ENCODE measurements at regions not wholly inside any gene's neighbourhood (a gene's known extent, or its start where the extent isn't known, plus 50 kb on each side); places are given as distances from the start of the nearest gene placed in this dataset.
"Not testable (repeated sequence)": the region's sequence is repeated elsewhere in the genome, so short reads cannot be mapped to it uniquely, and the experiment has no call there.

DNA sequence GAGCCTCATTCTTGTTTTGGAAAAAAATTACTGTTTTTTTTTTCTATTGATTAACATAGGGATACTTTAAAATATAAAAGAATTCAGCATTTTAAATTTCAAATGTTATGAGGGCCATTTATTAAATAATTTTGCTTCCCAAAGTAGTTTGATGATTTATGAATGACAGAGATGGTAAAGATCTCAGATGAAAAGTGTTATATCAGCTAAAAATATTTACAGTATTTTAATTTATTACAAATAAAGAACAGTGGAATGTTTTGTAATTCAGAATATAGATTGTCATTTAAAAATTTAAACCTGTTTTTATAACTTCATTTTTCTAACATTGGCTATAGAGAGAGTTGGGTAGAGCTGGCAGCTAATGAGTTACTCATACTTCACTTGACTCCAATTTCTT lies 256.0 kb downstream of the TPBG start:
- no peak overlapping the region for H3K27ac ChIP-seq
- H3K4me3 ChIP-seq = no peak overlapping the region

DNA sequence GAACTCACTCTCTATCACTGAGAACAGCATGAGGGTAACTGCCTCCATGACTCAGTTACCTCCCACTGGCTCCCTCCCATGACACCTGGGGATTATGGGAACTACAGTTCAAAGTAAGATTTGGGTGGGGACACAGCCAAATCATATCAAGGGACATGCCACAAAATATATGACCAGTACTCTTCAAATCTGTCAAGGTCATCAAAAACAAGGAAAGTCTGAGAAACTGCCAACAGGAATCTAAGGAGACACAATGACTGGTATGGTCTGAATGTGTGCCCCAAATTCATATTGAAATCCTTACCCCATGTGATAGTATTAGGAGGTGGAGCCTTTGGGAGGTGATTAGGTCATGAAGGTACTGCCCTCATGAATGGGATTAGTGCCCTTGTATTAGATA lies 258.8 kb downstream of the TPBG start:
- Histone ChIP-seq H3K4me3 (no peak overlapping the region), H3K27ac (no peak overlapping the region)

DNA sequence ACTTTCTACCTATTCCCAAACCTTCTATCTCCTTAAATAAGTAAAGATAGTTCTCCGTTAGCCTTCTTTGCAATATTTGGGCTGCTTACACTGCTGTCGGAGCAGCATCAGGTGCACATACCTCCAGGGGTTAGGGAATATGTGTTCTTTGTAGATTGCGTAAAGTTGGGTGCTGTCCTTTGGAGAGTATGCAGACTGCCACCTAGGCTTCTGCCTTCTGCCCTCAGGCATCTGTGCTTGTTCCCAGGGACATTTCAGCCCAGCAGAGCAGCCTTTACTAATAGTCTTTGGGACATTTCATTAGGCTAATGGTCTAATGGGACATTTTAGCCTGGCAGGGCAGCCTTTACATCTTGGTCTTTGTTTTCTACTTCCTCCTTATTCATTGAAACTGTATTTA lies 260.6 kb downstream of the TPBG start:
- no peak overlapping the region for H3K4me3 ChIP-seq
- H3K27ac ChIP-seq = no peak overlapping the region

DNA sequence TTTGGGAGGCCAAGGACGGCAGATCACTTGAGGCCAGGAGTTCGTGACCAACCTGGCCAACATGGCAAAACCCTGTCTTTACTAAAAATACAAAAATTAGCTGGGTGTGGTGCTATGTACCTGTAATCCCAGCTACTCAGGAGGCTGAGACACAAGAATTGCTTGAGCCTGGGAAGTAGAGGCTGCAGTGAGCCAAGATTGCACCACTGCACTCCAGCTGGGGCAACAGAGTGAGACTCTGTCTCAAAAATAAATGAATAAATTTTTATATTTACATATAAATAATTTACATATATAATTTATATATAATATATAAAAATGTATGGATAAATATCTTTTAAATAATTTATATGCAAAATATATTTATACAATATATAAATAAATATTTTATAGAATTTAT lies 263.3 kb downstream of the TPBG start:
- not testable (repeated sequence) for H3K27ac ChIP-seq, H3K4me3 ChIP-seq

DNA sequence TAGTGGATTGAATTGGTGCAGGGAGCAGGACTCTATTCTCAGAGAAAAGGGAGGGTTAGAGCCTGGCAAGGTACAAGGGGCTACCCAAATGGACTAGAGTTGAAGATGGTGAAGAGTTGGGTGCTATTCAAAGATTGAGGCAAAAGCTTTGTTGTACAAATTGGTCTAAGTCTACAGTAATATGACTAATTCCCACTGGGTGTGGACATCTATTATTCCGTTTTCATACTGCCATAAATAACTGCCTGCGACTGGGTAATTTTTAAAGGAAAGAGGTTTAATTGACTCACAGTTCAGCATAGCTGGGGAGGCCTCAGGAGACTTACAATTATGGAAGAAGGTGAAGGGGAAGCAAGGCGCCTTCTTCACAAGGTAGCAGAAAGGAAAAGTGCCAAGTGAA lies 266.3 kb downstream of the TPBG start:
- no peak overlapping the region for H3K4me3 ChIP-seq

DNA sequence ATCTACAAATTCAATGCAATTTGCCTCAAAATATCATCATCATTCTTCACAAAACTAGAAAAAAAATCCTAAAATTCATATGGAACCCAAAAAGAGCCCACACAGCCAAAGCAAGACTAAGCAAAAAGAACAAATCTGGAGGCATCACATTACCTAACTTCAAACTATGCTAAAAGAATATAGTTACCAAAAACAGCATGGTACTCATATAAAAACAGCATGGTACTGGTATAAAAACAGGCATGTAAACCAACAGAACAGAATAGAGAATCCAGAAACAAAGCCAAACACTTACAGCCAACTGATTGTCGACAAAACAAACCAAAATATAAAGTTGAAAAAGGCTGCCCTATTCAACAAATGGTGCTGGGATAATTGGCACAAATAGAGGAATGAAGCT lies 278.1 kb downstream of the TPBG start:
- Histone ChIP-seq H3K4me3 (no peak overlapping the region), H3K27ac (no peak overlapping the region)

More for the DNA sequence above, 266.3 kb downstream of the TPBG start:
- no peak overlapping the region for H3K27ac ChIP-seq

DNA sequence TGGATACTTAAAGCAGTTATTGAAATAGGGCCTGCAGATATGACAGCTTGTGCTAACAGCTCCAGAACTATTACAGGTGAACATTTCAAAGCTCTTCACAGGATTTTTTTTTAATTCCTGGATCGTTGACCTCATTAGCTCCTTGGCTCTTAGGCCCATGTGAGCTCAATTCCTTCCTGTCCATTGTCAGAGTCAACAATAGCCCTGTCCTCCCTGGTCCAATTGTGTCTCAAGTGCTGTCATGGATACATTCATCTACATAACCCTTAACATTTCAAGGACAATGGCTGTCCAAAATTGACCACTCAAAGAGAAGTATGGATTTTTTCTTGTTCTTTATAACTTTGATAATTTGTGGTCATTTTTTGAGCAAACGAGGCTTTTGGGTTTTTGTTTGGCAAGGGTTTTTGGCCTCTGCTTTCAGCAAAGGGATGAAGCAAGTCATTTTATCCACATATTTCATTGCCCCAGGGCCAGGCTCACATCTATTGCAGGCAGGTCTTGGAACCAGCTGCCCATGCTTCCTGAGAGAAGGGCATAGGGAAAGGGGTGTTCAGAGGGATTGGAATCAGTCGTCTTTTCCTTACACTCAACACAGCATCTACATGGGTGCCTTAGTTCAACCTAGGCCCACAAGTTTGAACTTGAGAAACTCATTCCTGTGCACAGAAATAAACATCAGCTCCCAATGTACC lies 282.1 kb downstream of the TPBG start:
- Histone ChIP-seq H3K4me3 (no peak overlapping the region), H3K27ac (no peak overlapping the region)

DNA sequence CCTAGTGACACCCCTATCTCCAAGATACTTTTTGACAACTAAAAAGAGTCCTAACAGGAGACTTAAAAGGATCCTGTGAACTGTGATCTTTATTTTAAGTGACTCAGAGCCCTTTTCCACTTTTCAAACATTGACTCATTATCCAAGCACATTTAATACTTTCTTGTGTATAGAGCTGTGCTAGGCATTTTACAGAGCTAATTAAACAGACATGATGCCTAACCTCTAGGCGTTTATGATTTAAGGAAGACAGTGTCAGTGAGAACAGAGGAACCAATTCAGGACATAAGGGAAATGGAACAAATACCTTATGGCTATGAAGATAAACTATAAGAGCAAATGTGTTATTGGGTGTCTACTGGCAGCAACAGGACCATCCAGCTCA lies 282.6 kb downstream of the TPBG start:
- Histone ChIP-seq H3K4me3 (no peak overlapping the region), H3K27ac (no peak overlapping the region)

DNA sequence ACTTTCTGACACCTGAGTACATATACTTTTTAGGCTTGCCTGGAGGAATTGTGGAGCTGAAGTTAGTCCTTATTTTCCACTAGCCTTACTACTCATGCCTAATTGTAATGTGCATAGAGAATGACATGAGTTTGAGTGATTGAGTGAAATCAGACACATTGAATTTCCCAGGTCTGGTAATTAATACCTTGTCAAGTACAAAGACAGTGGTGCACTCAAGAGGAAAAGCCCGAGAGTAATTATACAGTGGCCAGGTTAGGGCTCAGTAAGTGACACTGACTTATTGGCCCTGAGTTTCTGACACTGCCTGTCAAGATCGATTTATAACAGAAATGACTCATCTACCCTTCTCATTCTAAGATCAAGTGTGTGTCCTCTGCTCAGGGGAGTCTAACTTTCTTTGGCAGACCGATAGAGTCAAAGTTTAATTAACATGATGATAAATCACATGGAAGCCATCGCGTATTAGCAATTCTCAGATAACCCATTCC lies 288.3 kb downstream of the TPBG start:
- H3K27ac ChIP-seq = no peak overlapping the region

DNA sequence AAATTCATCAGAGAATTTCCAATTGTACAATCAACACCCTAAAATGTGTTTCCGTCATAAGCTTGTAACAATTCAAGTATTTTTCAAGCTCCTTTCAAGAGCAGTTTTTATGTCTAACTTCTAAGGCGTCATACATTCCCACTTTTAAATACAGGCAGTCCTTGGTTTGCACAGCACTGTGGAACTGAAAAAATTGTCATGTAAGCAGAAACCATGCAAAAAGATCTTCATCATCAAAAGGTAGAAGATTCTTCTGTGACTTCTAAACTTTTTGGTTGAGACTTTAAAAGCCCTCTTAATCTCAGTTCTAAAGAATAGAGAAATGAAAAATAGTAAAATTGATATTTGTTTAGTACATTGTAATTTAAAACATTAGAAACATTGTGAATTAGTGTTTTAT lies 315.6 kb downstream of the TPBG start:
- Histone ChIP-seq H3K4me3 (no peak overlapping the region), H3K27ac (no peak overlapping the region)

More for the DNA sequence above, 288.3 kb downstream of the TPBG start:
- H3K4me3 ChIP-seq = no peak overlapping the region

DNA sequence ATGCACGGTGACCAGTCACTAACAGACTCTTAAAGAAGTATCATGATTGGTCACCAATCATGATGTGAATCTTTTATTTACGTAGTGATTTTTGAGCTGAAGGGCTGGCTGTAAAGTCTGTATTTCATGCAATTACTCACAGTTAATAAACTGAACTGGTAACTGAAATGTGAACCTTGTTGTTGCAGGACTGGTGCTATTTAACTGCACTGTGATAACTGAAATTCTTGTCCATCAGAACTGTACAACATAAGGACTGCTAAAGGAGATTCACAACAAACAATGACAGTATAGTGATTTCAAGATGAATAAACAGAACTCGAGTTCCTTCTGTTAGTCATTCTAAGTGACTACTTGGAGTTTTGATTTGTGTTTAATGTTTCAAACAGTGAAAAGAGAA lies 316.6 kb downstream of the TPBG start:
- H3K27ac ChIP-seq = no peak overlapping the region
- H3K4me3 ChIP-seq = no peak overlapping the region

DNA sequence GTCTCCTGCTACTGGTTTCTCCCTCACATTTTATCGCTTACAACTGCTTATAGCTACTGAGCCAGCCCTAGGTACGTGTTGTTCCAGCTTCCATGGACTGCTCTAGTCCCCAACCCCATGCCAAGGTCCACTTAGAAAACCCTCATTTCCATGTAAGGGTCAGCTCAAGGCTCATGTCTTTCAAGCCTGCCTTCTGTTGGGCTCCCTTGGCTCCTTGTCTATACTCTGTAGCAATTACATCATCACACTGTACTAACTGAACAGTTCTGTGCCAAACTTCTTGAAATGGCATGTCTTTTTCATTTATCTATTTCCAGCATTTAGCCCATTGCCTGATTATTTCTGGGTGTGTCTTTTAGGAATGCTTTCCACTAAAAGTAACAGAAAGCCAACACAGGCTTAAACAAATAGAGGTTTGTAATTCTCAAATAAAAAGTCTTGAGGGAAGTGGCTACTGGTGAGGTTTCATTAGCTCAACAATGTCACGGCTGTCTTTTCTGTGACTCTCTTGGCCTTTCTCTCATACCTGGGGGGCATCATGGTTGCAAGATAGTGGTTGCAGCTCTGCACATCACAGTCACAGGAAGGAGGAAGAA lies 317.6 kb downstream of the TPBG start:
- H3K27ac ChIP-seq = no peak overlapping the region

DNA sequence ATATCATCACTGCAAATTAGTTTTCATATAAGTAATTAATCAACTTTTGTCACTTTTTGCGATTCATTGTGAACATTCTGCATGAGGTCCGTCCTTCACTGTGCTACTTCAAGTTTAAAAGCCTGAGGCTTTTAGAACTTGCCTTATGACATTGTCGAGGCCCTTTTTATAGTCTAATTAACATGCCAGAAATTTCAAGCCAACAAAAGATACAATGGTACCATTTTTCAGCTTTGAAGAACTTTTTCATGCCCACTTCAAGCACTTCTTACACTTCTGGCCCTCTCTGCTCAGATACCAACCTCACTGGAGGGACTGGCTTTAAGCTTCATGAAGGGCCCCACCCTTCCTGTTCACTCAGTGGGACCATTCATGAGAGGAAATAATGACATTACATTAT lies 323.1 kb downstream of the TPBG start:
- Histone ChIP-seq H3K27ac (no peak overlapping the region), H3K4me3 (no peak overlapping the region)

More for the DNA sequence above, 317.6 kb downstream of the TPBG start:
- H3K4me3 ChIP-seq = no peak overlapping the region

DNA sequence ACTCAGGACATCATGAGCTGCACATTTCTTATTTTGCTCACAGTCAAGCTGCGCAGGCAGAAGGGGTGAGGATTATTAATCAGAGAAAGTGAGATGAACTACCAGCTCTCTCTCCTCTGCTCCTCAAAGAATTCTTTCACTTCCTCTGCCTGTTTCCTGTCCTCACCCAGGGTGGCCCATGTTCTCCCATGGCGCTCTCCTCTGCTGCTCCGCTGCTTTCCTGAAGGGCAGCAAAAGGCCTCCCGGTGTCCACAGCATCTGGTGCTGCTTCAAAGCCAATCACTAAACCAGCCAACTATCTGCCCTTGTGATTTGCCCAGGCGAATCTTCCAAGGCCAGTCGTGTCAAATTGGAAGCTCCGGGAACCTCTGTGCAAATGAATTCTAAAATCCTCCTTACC lies 324.2 kb downstream of the TPBG start:
- H3K27ac ChIP-seq = peak overlapping the region in 1 of 21 experiments; percentile 4
- no peak overlapping the region for H3K4me3 ChIP-seq

DNA sequence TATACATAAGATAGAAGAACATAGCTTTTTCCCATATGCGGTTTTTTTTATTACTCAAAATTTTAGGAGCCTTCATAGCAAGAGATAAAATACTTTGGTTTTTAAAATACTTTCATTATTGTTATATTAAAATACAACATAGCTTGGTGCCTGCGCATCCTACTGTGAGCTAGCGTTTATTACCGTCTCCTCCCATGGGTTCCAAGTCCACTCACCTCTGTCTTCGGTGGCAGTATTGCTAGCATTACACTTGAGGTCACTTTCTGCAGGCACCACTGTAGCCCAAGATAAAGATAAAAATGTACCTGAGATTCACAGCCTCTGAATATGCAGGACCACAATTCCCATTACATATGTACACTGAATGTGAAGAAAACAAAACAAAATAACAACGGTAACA lies 326.7 kb downstream of the TPBG start:
- Histone ChIP-seq H3K27ac (no peak overlapping the region), H3K4me3 (no peak overlapping the region)

DNA sequence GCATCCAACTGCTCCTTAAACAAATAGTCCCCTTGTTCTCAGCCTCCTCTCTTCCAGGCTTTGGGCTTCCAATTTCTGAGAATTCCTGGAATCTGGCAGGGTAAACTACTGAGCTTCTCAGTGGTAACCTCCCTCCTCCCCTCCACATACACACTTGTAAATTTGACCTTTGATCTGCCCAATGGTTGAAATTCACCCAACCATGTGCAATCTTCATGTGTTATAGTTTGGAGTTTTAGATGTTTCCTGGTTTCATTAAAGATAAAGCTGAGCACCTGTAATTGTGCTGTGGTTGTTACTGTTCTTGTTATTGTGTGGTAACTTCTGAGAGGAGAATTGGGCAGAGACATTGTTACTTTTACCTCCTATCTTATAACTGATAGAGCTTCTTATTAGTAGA lies 328.4 kb downstream of the TPBG start:
- H3K4me3 ChIP-seq = no peak overlapping the region
- H3K27ac ChIP-seq = no peak overlapping the region

DNA sequence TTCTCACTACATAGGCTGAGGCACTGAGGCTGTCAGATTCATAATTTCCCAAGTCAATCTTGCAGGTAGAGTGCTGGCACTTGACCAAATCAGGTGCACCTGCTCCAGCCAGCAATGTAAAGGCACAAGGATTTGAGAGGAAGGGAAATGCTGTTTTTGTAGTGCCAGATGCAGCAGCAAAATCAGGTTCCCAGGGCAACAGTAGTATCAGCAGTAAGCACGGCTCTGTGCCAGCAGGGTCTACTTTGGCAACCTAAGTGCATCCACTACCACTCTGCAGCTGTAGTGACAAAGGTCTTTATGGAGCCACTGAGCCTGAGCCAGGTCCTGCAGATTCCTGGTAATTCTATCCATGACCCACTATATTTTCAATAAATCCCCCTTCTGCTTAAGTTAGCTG lies 329.5 kb downstream of the TPBG start:
- no peak overlapping the region for H3K27ac ChIP-seq

DNA sequence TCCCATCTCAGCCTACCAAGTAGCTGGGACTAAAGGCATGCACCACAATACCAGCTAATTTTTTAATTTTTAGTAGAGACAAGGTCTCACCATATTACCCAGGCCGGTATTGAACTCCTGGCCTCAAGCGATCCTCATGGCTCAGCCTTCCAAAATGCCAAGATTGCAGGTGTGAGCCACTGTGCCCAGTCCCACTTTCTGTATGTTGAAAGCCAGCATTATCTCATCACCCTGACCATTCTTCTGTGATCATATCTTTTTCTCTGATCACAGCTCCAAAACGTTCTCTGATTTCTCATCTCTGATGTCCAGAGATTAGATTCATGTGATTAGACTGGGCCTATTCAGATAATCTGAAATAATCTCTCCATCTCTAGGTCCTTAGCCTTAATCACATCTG lies 337.7 kb downstream of the TPBG start:
- Histone ChIP-seq H3K4me3 (no peak overlapping the region), H3K27ac (no peak overlapping the region)

More for the DNA sequence above, 329.5 kb downstream of the TPBG start:
- H3K4me3 ChIP-seq = no peak overlapping the region

DNA sequence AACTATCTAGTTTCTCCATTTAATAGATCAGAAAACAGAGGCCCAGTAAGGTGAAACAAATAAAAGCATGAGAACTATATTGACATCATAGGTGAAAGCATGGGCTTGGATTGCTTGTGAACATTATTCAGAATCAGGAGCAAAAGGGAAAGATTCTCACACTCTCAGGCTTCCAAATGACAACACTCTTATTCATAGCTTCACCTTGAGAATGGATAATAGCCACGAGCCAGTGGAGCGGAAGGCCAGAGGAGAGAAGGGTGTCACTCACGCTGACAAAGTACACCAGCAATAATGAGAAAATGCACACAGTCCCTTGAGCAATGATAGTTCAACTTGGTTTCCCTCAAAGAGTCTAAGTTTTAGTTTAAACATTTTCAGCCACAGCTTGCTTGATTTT lies 339.0 kb downstream of the TPBG start:
- Histone ChIP-seq H3K27ac (no peak overlapping the region), H3K4me3 (no peak overlapping the region)

DNA sequence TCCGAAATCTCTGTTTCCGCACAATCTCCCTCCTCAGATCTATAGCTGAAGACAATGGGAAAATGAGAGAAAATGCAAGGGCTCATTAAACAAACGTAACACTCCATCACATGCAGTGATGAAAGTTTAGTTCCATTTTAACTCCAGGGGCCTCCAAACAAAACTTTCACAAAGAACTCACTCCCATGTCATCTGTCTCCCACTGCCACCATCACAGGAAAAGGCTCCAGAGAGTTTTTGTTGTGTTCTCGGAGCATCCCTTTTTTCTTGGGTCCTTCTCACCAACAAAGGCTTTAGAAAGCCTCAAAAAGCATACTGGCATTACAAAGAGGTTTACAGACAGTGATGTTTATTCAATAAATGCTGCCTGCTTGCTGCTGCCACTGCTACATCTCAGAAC lies 339.6 kb downstream of the TPBG start:
- no peak overlapping the region for H3K4me3 ChIP-seq

DNA sequence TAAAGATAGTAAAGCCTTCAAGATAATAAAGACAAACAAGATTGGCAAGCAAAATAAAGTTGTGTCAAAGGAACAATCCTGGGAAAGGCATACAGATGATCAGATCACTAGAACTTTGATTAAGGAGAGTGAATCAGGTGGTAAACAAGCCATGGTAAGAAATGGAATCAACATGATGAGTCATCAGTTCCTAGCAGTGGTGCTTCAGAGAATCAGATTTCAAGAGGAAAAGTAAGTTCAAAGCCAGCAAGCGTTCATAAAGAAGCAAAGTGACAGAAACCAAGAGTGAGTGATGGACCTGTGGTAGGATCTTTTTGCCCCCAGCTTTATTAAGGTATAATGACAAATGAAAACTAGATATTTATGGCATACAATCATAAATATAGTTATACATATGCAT lies 340.4 kb downstream of the TPBG start:
- H3K4me3 ChIP-seq = no peak overlapping the region
- no peak overlapping the region for H3K27ac ChIP-seq

More for the DNA sequence above, 339.6 kb downstream of the TPBG start:
- H3K27ac ChIP-seq = no peak overlapping the region

DNA sequence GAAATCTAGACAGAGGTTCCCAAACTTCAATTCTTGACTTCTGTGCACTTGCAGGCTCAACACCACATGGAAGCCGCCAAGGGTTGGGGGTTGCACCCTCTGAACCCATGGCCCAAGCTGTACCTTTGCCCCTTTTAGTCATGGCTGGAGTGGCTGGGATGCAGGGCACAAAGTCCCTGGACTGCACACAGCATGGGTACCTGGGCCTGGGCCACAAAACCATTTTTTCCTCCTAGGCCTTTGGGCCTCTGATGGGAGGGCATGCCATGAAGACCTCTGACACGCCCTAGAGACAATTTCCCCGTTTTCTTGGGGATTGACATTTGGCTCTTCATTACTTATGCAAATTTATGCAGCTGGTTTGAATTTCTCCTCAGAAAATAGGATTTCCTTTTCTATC lies 342.0 kb downstream of the TPBG start:
- H3K27ac ChIP-seq = no peak overlapping the region
- H3K4me3 ChIP-seq = no peak overlapping the region
